ENCODE measurements at regions not wholly inside any gene's neighbourhood (a gene's known extent, or its start where the extent isn't known, plus 50 kb on each side); places are given as distances from the start of the nearest gene placed in this dataset.

GRCh38 chr14:73800970-73801515, 50.6 kb upstream of the PTGR2 start:
- peak overlapping the region in 1 of 2 donors; percentile 36 for H3K27ac ChIP-seq
- 83% methylated on average over 7 of the region's 7 CpGs for WGBS
- H3K9me3 ChIP-seq = no peaks in the 10 kb centered on the region
- no peak for DNase-seq (ENCODE audit: low spot score)
- H3K4me3 ChIP-seq = no peak overlapping the region
- intact Hi-C loops (cut with DNase I) = no loop called here
- no peaks in the 10 kb centered on the region for H3K4me1 ChIP-seq (replicated peaks)
- TF ChIP-seq POLR2A (IDR thresholded peaks at IDR 0.05) (no peak), POLR2AphosphoS5 (IDR thresholded peaks at IDR 0.05) (no peak)
- TF ChIP-seq, protein P1, sequence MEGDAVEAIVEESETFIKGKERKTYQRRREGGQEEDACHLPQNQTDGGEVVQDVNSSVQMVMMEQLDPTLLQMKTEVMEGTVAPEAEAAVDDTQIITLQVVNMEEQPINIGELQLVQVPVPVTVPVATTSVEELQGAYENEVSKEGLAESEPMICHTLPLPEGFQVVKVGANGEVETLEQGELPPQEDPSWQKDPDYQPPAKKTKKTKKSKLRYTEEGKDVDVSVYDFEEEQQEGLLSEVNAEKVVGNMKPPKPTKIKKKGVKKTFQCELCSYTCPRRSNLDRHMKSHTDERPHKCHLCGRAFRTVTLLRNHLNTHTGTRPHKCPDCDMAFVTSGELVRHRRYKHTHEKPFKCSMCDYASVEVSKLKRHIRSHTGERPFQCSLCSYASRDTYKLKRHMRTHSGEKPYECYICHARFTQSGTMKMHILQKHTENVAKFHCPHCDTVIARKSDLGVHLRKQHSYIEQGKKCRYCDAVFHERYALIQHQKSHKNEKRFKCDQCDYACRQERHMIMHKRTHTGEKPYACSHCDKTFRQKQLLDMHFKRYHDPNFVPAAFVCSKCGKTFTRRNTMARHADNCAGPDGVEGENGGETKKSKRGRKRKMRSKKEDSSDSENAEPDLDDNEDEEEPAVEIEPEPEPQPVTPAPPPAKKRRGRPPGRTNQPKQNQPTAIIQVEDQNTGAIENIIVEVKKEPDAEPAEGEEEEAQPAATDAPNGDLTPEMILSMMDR (IDR thresholded peaks at IDR 0.05) = no peak
- H3K27me3 ChIP-seq (replicated peaks; ENCODE audit: insufficient read depth) = no peaks in the 10 kb centered on the region
- H3K36me3 ChIP-seq = no peaks in the 10 kb centered on the region

DNA sequence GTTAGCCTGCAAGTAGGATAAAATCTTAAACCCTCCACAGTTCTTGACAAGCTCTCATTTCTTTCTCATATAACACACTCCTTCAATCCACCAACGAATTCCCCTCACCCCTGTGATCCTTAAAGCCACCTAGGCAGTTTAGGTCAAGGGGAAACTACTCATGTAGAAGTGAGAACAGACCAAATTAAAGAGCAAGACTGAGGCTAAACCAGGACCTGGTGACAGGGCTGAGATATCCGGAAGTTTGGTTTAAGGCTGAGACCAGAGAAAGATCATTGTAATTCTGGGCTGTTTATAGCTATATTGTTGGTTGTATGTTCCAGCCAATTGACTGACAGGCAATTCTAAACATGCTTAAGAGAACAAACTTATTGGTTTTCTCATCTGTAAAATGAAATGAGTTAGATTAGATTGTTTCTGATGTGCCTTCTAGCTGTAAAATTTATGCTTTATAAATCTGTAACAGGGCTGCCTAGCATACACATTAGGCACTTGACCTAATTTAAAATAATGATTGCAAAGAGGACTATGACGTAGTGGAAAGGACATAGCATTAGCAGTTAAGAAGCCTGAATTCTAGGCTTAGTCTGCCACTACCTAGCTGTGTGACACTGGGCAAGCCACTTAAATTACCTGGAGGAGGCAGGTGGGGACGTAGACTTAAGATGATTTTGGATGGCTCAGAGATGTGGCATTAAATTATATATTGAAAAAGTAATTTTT, 53.9 kb upstream of the PTGR2 start:
- Histone ChIP-seq H3K4me1 (replicated peaks) (no peaks in the 10 kb centered on the region), H3K9me3 (no peaks in the 10 kb centered on the region), H3K36me3 (no peaks in the 10 kb centered on the region), H3K27ac (no peak overlapping the region), H3K4me3 (no peak overlapping the region), H3K27me3 (replicated peaks; ENCODE audit: insufficient read depth) (no peaks in the 10 kb centered on the region)
- no peak for DNase-seq (ENCODE audit: low spot score)
- 76% methylated on average over 4 of the region's 4 CpGs for WGBS
- intact Hi-C loops (cut with DNase I) = no loop called here
- TF ChIP-seq POLR2A (IDR thresholded peaks at IDR 0.05) = no peak
- TF ChIP-seq, protein P1 (IDR thresholded peaks at IDR 0.05) = no peak
- no peak for TF ChIP-seq POLR2AphosphoS5 (IDR thresholded peaks at IDR 0.05)

DNA sequence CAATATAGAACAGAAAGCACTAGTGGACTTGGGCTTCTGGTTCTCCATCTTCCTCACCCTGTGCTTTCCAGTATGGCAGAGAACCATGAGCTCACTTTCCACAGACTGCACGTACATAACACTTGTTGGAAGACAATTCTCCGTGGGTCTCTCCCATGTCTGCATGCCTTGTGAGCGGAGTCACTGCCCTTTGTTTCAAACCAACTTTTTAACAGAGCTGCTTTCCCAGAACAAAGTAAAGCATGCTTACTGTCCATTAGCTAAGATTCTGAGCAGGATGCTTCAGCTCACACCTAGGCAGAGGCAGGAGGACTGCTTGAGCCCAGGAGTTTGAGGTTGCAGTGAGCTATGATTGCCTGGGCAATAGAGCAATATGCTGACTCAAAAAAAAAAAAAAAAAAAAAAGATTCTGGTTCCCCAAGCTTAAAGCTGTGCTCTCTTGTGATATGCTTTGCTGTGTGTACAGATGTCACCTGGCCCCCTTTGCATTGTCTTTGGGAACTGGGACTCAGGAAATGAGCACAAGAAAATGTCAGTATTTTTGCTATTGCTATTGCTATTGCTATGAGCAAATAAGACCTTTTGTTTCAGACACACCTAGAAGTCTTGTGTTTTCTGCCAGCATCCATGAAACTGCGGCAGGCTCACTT, 54.6 kb upstream of the PTGR2 start:
- Histone ChIP-seq H3K4me1 (replicated peaks) (no peaks in the 10 kb centered on the region), H3K4me3 (no peak overlapping the region), H3K9me3 (no peaks in the 10 kb centered on the region), H3K27ac (no peak overlapping the region), H3K27me3 (replicated peaks; ENCODE audit: insufficient read depth) (no peaks in the 10 kb centered on the region), H3K36me3 (no peaks in the 10 kb centered on the region)
- 85% methylated on average over 4 of the region's 4 CpGs for WGBS
- no peak for TF ChIP-seq POLR2AphosphoS5 (IDR thresholded peaks at IDR 0.05)
- TF ChIP-seq POLR2A (IDR thresholded peaks at IDR 0.05) = no peak
- TF ChIP-seq, protein P1 (IDR thresholded peaks at IDR 0.05) = no peak
- intact Hi-C loops (cut with DNase I) = no loop called here
- no peak for DNase-seq (ENCODE audit: low spot score)

GRCh38 chr14:73796415-73796814, 55.2 kb upstream of the PTGR2 start:
- intact Hi-C loops (cut with DNase I) = no loop called here
- Histone ChIP-seq H3K27ac (no peak overlapping the region), H3K4me1 (replicated peaks) (no peaks in the 10 kb centered on the region), H3K4me3 (no peak overlapping the region), H3K9me3 (no peaks in the 10 kb centered on the region), H3K36me3 (no peaks in the 10 kb centered on the region), H3K27me3 (replicated peaks; ENCODE audit: insufficient read depth) (no peaks in the 10 kb centered on the region)
- WGBS = 98% methylated on average over 2 of the region's 2 CpGs
- DNase-seq (ENCODE audit: low spot score) = no peak
- TF ChIP-seq, protein P1 (IDR thresholded peaks at IDR 0.05) = no peak
- TF ChIP-seq POLR2AphosphoS5 (IDR thresholded peaks at IDR 0.05) (no peak), POLR2A (IDR thresholded peaks at IDR 0.05) (no peak)

Data from prostate gland (tissue), 2 donors.